Large intestine (tissue), 3 donors: ENCODE measurements at regions not wholly inside any gene's neighbourhood (a gene's known extent, or its start where the extent isn't known, plus 50 kb on each side); places are given as distances from the start of the nearest gene placed in this dataset.

Experiments used
- DNase-seq, 2 donors: peaks; one replicate each; pipeline versions ENCODE4 v3.0.0 to v3.0.0-alpha.2; 2013
- H3K27ac ChIP-seq: one replicate; pipeline ENCODE4 v1.5.1; 2013; ENCODE audit warnings: low read length
- H3K27me3 ChIP-seq: 2 replicates; pipeline ENCODE4 v1.6.1; 2013; ENCODE audit warnings: low read length; ENCODE audit not compliant: control insufficient read depth, insufficient read depth
- H3K36me3 ChIP-seq: 2 replicates; pipeline ENCODE4 v1.6.1; 2013; ENCODE audit warnings: low read length; ENCODE audit not compliant: control insufficient read depth, insufficient read depth
- H3K4me1 ChIP-seq: one replicate; pipeline ENCODE4 v1.6.1; 2013; ENCODE audit warnings: low read length; ENCODE audit not compliant: control insufficient read depth, insufficient read depth
- H3K4me3 ChIP-seq: one replicate; pipeline ENCODE4 v1.5.1; 2013; ENCODE audit warnings: low read length
- H3K9me3 ChIP-seq: one replicate; pipeline ENCODE4 v1.6.1; 2013; ENCODE audit warnings: mild to moderate bottlenecking, low read depth, low read length, moderate library complexity; ENCODE audit not compliant: control insufficient read depth
- WGBS: methylation state at CpG from one replicate; pipeline ENCODE4 v1.1.5; 2013; ENCODE audit warnings: low lambda C conversion rate; ENCODE audit not compliant: insufficient coverage; 5-methylcytosine and 5-hydroxymethylcytosine counted together

GRCh38 chr14:104362761-104363605 lies 216.6 kb upstream of the C14orf180 start:
- no peaks in the 10 kb centered on the region for H3K36me3 ChIP-seq
- H3K27me3 ChIP-seq: no peaks in the 10 kb centered on the region
- H3K4me1 ChIP-seq: peaks cover 44% of the 10 kb centered on the region
- no peaks in the 10 kb centered on the region for H3K9me3 ChIP-seq
- H3K27ac ChIP-seq: no peak overlapping the region
- DNase-seq: no peak
- H3K4me3 ChIP-seq: no peak overlapping the region
- WGBS: no CpG with 5 or more reads among the region's 19 CpGs

GRCh38 chr14:104363891-104364760 lies 215.4 kb upstream of the C14orf180 start:
- H3K4me1 ChIP-seq: peaks cover 44% of the 10 kb centered on the region
- H3K4me3 ChIP-seq: no peak overlapping the region
- no peaks in the 10 kb centered on the region for H3K36me3 ChIP-seq
- no peaks in the 10 kb centered on the region for H3K27me3 ChIP-seq
- H3K27ac ChIP-seq: no peak overlapping the region
- no CpG with 5 or more reads among the region's 20 CpGs for WGBS
- peak in 1 of 2 donors; percentile 56 for DNase-seq
- H3K9me3 ChIP-seq: no peaks in the 10 kb centered on the region

- no peaks in the 10 kb centered on the region for H3K9me3 ChIP-seq
- no peak overlapping the region for H3K4me3 ChIP-seq
- DNase-seq: no peak
- H3K27ac ChIP-seq: no peak overlapping the region
- H3K36me3 ChIP-seq: no peaks in the 10 kb centered on the region
- H3K4me1 ChIP-seq: peaks cover 44% of the 10 kb centered on the region
- no peaks in the 10 kb centered on the region for H3K27me3 ChIP-seq
- WGBS: 100% methylated on average over 2 of the region's 10 CpGs
Observed at GRCh38 chr14:104364830-104365229, 214.7 kb upstream of the C14orf180 start.

GRCh38 chr14:104366931-104367865 lies 212.4 kb upstream of the C14orf180 start:
- H3K4me1 ChIP-seq: peaks cover 21% of the 10 kb centered on the region
- no peak for DNase-seq
- H3K27me3 ChIP-seq: no peaks in the 10 kb centered on the region
- H3K9me3 ChIP-seq: peaks cover 3% of the 10 kb centered on the region
- H3K36me3 ChIP-seq: no peaks in the 10 kb centered on the region
- 100% methylated on average over 1 of the region's 16 CpGs for WGBS
- H3K27ac ChIP-seq: no peak overlapping the region
- H3K4me3 ChIP-seq: no peak overlapping the region

GRCh38 chr14:104367866-104368750 lies 211.5 kb upstream of the C14orf180 start:
- peaks cover 2% of the 10 kb centered on the region for H3K27me3 ChIP-seq
- no peak overlapping the region for H3K27ac ChIP-seq
- H3K36me3 ChIP-seq: no peaks in the 10 kb centered on the region
- no peak overlapping the region for H3K4me3 ChIP-seq
- peaks cover 21% of the 10 kb centered on the region for H3K4me1 ChIP-seq
- DNase-seq: no peak
- no CpG with 5 or more reads among the region's 36 CpGs for WGBS
- H3K9me3 ChIP-seq: peaks cover 3% of the 10 kb centered on the region

GRCh38 chr14:104368751-104369100 lies 210.8 kb upstream of the C14orf180 start:
- Histone ChIP-seq H3K36me3 (no peaks in the 10 kb centered on the region), H3K27me3 (peaks cover 6% of the 10 kb centered on the region), H3K9me3 (peaks cover 3% of the 10 kb centered on the region), H3K4me3 (no peak overlapping the region), H3K27ac (no peak overlapping the region), H3K4me1 (peaks cover 15% of the 10 kb centered on the region)
- WGBS: no CpG with 5 or more reads among the region's 9 CpGs
- no peak for DNase-seq

GRCh38 chr14:104369208-104369607 lies 210.4 kb upstream of the C14orf180 start:
- H3K9me3 ChIP-seq: peaks cover 3% of the 10 kb centered on the region
- WGBS: no CpG with 5 or more reads among the region's 8 CpGs
- H3K4me1 ChIP-seq: peaks cover 10% of the 10 kb centered on the region
- no peak for DNase-seq
- no peaks in the 10 kb centered on the region for H3K36me3 ChIP-seq
- no peak overlapping the region for H3K4me3 ChIP-seq
- H3K27ac ChIP-seq: no peak overlapping the region
- H3K27me3 ChIP-seq: peaks cover 8% of the 10 kb centered on the region

GRCh38 chr14:104370256-104370870 lies 209.2 kb upstream of the C14orf180 start:
- peaks cover 8% of the 10 kb centered on the region for H3K4me1 ChIP-seq
- 100% methylated on average over 2 of the region's 22 CpGs for WGBS
- H3K9me3 ChIP-seq: peaks cover 3% of the 10 kb centered on the region
- no peak overlapping the region for H3K4me3 ChIP-seq
- H3K27ac ChIP-seq: no peak overlapping the region
- no peaks in the 10 kb centered on the region for H3K36me3 ChIP-seq
- H3K27me3 ChIP-seq: peaks cover 11% of the 10 kb centered on the region
- peak in 1 of 2 donors; percentile 61 for DNase-seq

GRCh38 chr14:104371031-104371430 lies 208.5 kb upstream of the C14orf180 start:
- no peak for DNase-seq
- WGBS: no CpG with 5 or more reads among the region's 15 CpGs
- Histone ChIP-seq H3K27me3 (peaks cover 11% of the 10 kb centered on the region), H3K4me3 (no peak overlapping the region), H3K9me3 (peaks cover 3% of the 10 kb centered on the region), H3K36me3 (no peaks in the 10 kb centered on the region), H3K27ac (no peak overlapping the region), H3K4me1 (peaks cover 8% of the 10 kb centered on the region)
